Bone marrow (tissue), 2 donors: ENCODE measurements at regions not wholly inside any gene's neighbourhood (a gene's known extent, or its start where the extent isn't known, plus 50 kb on each side); places are given as distances from the start of the nearest gene placed in this dataset.

ENCODE experiments used
- DNase-seq, 2 donors: peaks; one replicate each; lab custom pipeline; 2025; lab: John Stamatoyannopoulos, UW

DNA sequence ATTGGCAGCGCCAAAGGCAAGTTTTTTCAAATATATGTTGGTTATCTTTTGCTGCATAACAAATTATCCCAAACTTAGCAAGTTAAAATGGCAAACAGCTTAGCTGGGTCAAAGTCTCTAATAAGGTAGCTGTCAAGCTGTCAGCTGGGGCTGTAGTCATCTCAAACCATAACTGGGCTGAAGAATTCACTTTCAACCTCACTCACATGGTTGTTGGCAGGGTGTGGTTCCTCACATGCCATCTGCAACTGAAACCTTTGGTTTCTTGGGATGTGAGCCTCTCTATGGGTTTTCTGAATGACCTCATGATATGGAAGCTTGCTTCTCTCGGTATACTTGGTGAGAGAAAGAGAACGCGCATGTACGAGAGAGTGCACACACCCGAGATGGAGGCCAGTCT is 125.4 kb downstream of the LRIG3 start:
- no peak for DNase-seq

DNA sequence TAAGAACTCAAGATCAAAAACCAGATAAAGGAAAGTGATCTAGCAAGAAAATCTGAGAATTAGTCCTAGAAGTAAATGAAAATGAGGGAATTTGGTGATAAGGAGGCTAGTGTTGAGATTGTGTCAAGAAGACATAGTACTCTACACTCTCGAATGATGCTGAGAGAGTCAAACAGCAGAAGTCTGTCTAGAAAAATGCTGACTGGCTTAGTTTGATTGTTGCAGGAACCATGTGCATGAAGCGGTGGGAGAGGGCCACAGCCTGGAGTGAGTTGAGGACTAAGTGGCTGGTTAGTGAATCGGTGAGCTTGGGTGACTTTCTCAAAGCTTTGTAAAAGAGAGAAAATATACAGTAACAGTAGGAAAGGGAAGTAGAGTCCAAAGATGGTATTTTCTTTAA is 124.5 kb downstream of the LRIG3 start:
- no peak for DNase-seq

DNA sequence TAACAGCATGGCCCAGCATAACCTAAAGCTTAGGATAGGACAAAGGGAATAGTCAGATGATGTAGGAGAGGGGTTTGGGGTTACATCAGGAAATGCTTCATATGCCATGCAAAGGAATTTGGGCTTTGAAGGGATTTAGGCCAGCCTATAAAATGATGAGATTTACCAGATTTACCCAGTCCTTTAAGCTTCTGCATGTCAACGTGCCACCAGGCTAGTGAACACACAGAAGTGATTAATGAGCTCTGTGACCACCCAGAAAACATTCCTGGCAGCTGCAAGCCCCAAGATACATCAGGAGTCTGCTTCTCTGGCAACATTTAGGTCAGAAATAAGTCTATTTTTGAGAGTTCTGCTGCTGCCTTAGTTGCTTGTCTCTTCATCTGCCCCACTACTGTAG is 118.3 kb downstream of the LRIG3 start:
- DNase-seq: no peak

DNA sequence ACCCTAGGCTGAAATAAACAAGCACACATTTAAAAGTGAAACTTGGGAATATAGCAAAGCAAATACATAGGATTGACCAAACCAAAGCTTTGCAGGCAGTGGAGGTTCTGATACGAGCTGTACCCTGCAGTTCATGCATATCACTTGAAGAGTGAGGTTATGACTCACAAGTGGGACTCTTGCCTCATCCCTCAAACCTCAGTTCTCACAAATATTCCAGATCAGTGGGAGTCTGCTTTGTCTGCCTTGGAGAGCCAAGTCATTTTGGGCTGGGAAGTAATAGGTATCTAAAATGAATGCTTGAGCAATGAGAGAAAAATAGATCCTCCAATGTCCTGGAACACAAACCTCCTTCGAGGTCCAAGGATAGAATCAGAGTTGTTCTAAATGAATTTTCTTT is 116.4 kb downstream of the LRIG3 start:
- DNase-seq: no peak

DNA sequence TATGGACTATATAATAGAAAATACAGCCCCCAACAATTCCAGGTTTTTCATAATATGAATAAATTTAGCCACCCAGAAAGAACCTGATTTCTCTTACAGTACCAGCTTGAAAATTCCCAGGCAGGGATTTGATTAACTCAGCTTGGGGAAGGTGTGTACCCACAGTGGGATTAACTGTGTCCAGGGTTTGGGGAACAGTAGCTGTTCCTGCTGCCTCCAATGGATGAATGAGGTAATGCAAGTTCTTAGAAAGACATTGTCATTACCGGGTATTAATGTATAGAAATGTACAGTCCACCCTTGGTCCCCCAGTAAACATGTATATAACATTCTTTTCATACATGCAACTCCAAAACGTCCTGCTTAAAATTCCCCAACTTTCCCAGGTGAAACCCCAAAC is 115.6 kb downstream of the LRIG3 start:
- no peak for DNase-seq

DNA sequence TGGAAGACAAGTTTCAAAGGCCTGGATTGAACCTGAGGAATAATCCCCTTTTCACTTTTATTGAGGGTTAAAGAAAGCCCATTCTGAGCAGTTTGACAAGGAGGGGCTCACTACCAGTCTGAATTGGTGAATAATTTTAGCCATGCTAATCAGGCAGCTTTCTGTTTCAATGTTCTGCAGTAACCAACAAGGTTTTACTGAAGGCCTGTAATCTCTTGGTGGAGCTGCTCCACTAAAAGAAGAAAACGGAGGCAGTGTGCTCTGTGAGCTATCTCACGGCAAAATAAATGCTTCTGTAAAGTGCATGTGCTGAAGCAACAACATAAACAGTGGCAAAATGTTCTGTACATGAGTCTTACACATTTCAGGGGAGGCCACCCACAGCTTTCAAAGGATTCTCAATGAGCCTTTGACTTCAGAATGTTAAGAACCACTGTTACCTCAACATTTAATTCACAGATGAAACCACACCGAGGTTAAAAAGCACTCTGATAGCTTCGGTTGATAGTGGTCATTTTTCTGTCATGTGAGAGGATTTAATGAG is 111.2 kb downstream of the LRIG3 start:
- DNase-seq: no peak

DNA sequence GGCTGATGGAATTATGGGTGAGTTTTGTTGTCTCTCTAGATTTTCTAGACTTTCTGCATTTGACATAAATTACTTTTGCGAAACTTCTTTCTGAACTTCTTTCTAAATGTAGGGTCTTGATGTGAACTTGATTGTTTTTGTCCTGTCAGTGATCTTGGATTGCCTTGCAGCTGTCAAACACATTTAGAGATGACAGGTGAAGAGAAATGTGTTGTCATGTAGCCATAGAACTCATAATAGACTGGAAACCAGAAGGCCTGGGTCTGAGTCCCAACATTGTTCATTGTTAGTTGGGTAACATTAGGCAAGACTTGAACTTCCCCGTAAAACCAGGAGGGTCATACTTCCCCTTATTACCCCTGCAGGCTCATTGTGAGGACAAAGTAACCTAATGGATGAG is 109.0 kb downstream of the LRIG3 start:
- DNase-seq: no peak

GRCh38 chr12:58812214-58812613 is 108.1 kb downstream of the LRIG3 start:
- no peak for DNase-seq

DNA sequence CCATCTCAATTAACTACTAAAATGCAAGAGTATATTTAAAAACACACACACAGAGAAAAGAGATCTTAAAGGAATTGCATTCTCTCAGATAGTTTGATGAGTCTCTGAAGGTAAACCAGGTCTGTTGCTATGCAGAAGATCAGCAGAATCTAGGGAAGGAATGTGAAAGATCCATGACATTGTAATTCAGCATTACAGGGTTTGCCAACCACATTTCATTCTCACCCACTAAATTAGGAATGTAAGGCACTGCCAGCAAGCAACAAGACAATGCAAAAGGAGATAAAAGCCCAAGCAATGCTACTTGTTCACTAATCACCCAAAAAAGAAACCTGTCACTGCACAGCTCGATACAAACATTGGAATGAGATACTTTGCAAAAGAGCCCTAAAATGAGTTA is 106.3 kb downstream of the LRIG3 start:
- DNase-seq: no peak

GRCh38 chr12:58815235-58815634 is 105.1 kb downstream of the LRIG3 start:
- no peak for DNase-seq

DNA sequence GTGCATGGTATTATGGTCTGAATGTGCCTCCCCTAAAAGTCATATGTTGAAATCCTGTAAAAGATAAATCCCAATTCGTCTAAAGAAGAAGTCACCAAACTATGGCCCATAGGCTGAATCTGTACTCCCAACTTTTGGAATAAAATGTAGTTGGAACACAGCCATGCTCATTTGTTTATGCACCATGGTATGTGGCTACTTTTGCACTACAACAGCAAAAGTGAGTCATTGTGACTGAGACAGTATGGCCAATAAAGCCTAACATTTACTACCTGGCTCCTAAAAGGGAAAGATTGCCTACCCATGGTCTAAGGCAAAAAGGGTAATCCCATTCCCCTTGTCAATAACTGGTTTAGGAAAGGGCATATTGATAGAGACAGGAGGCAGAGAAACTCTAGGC is 101.8 kb downstream of the LRIG3 start:
- no peak for DNase-seq

GRCh38 chr12:58819345-58819744 is 101.0 kb downstream of the LRIG3 start:
- no peak for DNase-seq

DNA sequence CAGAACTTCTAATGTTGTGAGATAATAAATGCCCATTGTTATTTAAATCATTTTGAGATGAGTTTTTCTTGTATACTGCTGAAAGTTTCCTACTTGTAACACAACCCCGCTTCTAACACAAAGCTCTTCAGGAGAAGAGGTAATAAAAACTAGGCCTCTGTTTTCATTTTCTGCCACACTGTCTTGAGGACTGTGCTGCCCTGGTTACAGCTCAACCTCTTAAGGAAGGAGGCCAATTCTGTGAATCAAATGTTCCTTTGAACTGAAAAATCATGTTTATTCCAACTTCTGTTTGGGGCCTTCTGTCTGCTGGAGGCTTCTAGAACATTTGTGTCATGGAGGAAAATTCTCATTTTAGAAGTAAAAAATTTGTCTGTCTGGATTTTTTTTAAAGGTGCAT is 100.3 kb downstream of the LRIG3 start:
- DNase-seq: no peak
